K562 (cell line): ENCODE measurements at regions not wholly inside any gene's neighbourhood (a gene's known extent, or its start where the extent isn't known, plus 50 kb on each side); places are given as distances from the start of the nearest gene placed in this dataset.

Experiments
- FOXA1 ChIP-seq: fragments of 450-650 bp; IDR thresholded peaks from 2 replicates; pipeline ENCODE4 v1.6.1; 2016; ENCODE audit warnings: mild to moderate bottlenecking, borderline replicate concordance
- SIN3A ChIP-seq, 2 experiments: fragments of 150-350 bp in 1 of 2; IDR thresholded peaks; 2 replicates each; pipeline ENCODE4 v1.6.1; 2011 to 2016; ENCODE audit warnings: borderline replicate concordance in 2 of 2, low read depth in 2 of 2, low read length in 2 of 2, mild to moderate bottlenecking in 2 of 2, moderate library complexity in 2 of 2; ENCODE audit not compliant: control insufficient read depth in 1 of 2
- SMAD1 ChIP-seq: fragments of 150-350 bp; IDR thresholded peaks from 2 replicates; pipeline ENCODE4 v1.6.1; 2014; ENCODE audit warnings: low read length, low read depth; ENCODE audit not compliant: partially characterized antibody

- no peak for TF ChIP-seq FOXA1
- no peak for TF ChIP-seq SMAD1
- no peak for TF ChIP-seq SIN3A (IDR thresholded peaks at IDR 0.05; ENCODE audit: borderline replicate concordance in 2 of 2, control insufficient read depth in 1 of 2, low read depth in 2 of 2, low read length in 2 of 2)
These were observed 378.4 kb upstream of the IGFBP7 start for GRCh38 chr4:57488366-57489162.
